ENCODE measurements at regions not wholly inside any gene's neighbourhood (a gene's known extent, or its start where the extent isn't known, plus 50 kb on each side); places are given as distances from the start of the nearest gene placed in this dataset.
"Not testable (repeated sequence)": the region's sequence is repeated elsewhere in the genome, so short reads cannot be mapped to it uniquely, and the experiment has no call there.

GRCh38 chr5:40221796-40222195 is 457.9 kb upstream of the PTGER4 start:
- DNase-seq (ENCODE audit: low read depth), result no peak

- no peak for DNase-seq (ENCODE audit: low read depth)
These were observed 458.5 kb upstream of the PTGER4 start for GRCh38 chr5:40221255-40221654.

- DNase-seq (ENCODE audit: low read depth), result no peak
These were observed 459.5 kb upstream of the PTGER4 start for GRCh38 chr5:40220260-40220659.

GRCh38 chr5:40217553-40217952 is 462.2 kb upstream of the PTGER4 start:
- no peak for DNase-seq (ENCODE audit: low read depth)

GRCh38 chr5:40210694-40211093 is 469.0 kb upstream of the PTGER4 start:
- DNase-seq (ENCODE audit: low read depth), result no peak

- DNase-seq (ENCODE audit: low read depth), result no peak
These were observed 473.7 kb upstream of the PTGER4 start for GRCh38 chr5:40206030-40206429.

- no peak for DNase-seq (ENCODE audit: low read depth)
These were observed 475.6 kb upstream of the PTGER4 start for GRCh38 chr5:40204144-40204543.

GRCh38 chr5:40202814-40203440 is 476.8 kb upstream of the PTGER4 start:
- no peak for DNase-seq (ENCODE audit: low read depth)

GRCh38 chr5:40198736-40199135 is 481.0 kb upstream of the PTGER4 start:
- no peak for DNase-seq (ENCODE audit: low read depth)

GRCh38 chr5:40195574-40195973 is 484.1 kb upstream of the PTGER4 start:
- not testable (repeated sequence) for DNase-seq (ENCODE audit: low read depth)

GRCh38 chr5:40191150-40191549 is 488.6 kb upstream of the PTGER4 start:
- DNase-seq (ENCODE audit: low read depth), result no peak

- DNase-seq (ENCODE audit: low read depth), result no peak
These were observed 507.0 kb upstream of the PTGER4 start for GRCh38 chr5:40172721-40173120.

GRCh38 chr5:40171971-40172370 is 507.7 kb upstream of the PTGER4 start:
- no peak for DNase-seq (ENCODE audit: low read depth)

- DNase-seq (ENCODE audit: low read depth), result no peak
These were observed 512.4 kb upstream of the PTGER4 start for GRCh38 chr5:40167283-40167682.

GRCh38 chr5:40166802-40167201 is 512.9 kb upstream of the PTGER4 start:
- no peak for DNase-seq (ENCODE audit: low read depth)

- DNase-seq (ENCODE audit: low read depth), result no peak
These were observed 513.7 kb upstream of the PTGER4 start for GRCh38 chr5:40165789-40166728.

GRCh38 chr5:40165106-40165788 is 514.5 kb upstream of the PTGER4 start:
- no peak for DNase-seq (ENCODE audit: low read depth)

GRCh38 chr5:40160435-40160834 is 519.3 kb upstream of the PTGER4 start:
- DNase-seq (ENCODE audit: low read depth), result no peak

- no peak for DNase-seq (ENCODE audit: low read depth)
These were observed 525.5 kb upstream of the PTGER4 start for GRCh38 chr5:40154194-40154593.

- no peak for DNase-seq (ENCODE audit: low read depth)
These were observed 528.8 kb upstream of the PTGER4 start for GRCh38 chr5:40150896-40151295.

- DNase-seq (ENCODE audit: low read depth), result no peak
These were observed 537.8 kb upstream of the PTGER4 start for GRCh38 chr5:40141896-40142295.

- DNase-seq (ENCODE audit: low read depth), result no peak
These were observed 538.3 kb upstream of the PTGER4 start for GRCh38 chr5:40141418-40141817.

- no peak for DNase-seq (ENCODE audit: low read depth)
These were observed 542.5 kb upstream of the PTGER4 start for GRCh38 chr5:40137223-40137622.
